ENCODE measurements at regions not wholly inside any gene's neighbourhood (a gene's known extent, or its start where the extent isn't known, plus 50 kb on each side); places are given as distances from the start of the nearest gene placed in this dataset.

- Histone ChIP-seq H3K36me3 (no peaks in the 10 kb centered on the region), H3K9me3 (no peaks in the 10 kb centered on the region), H3K4me3 (no peak overlapping the region), H3K27ac (no peak overlapping the region), H3K4me1 (no peaks in the 10 kb centered on the region), H3K27me3 (peaks cover 0 to 3% (median 0%) of the 10 kb centered on the region in 3 donors)
- TF ChIP-seq POLR2A (IDR thresholded peaks at IDR 0.05) = no peak
- TF ChIP-seq CTCF (IDR thresholded peaks at IDR 0.05 in 4 of 5, conservative IDR thresholded peaks at IDR 0.05 in 1 of 5) = no peak
- DNase-seq (no peak), ATAC-seq (no peak)
- in situ Hi-C loops (cut with MboI; ENCODE audit: low sequenced_read_pairs in 4 of 4) (no loop called here), intact Hi-C loops (cut with DNase I; ENCODE audit: low total_unique reads) (no loop called here)
These were observed 193.9 kb upstream of the MVB12B start for GRCh38 chr9:126132746-126133145.

GRCh38 chr9:126144196-126144595 lies 182.4 kb upstream of the MVB12B start:
- intact Hi-C loops (cut with DNase I; ENCODE audit: low total_unique reads) = no loop called here
- H3K4me3 ChIP-seq = no peak overlapping the region
- no peaks in the 10 kb centered on the region for H3K4me1 ChIP-seq
- H3K36me3 ChIP-seq = no peaks in the 10 kb centered on the region
- H3K9me3 ChIP-seq = no peaks in the 10 kb centered on the region
- in situ Hi-C loops (cut with MboI; ENCODE audit: low sequenced_read_pairs in 4 of 4) = no loop called here
- ATAC-seq (no peak), DNase-seq (no peak)
- peaks cover 0 to 23% (median 16%) of the 10 kb centered on the region in 3 donors for H3K27me3 ChIP-seq
- TF ChIP-seq CTCF (IDR thresholded peaks at IDR 0.05 in 4 of 5, conservative IDR thresholded peaks at IDR 0.05 in 1 of 5) = no peak
- no peak for TF ChIP-seq POLR2A (IDR thresholded peaks at IDR 0.05)
- no peak overlapping the region for H3K27ac ChIP-seq

GRCh38 chr9:126144603-126145456 lies 181.8 kb upstream of the MVB12B start:
- no peaks in the 10 kb centered on the region for H3K36me3 ChIP-seq
- intact Hi-C loops (cut with DNase I; ENCODE audit: low total_unique reads) (no loop called here), in situ Hi-C loops (cut with MboI; ENCODE audit: low sequenced_read_pairs in 4 of 4) (no loop called here)
- DNase-seq (no peak), ATAC-seq (no peak)
- H3K4me1 ChIP-seq = no peaks in the 10 kb centered on the region
- no peak overlapping the region for H3K27ac ChIP-seq
- no peaks in the 10 kb centered on the region for H3K9me3 ChIP-seq
- H3K4me3 ChIP-seq = no peak overlapping the region
- peaks cover 0 to 27% (median 16%) of the 10 kb centered on the region in 3 donors for H3K27me3 ChIP-seq
- TF ChIP-seq POLR2A (IDR thresholded peaks at IDR 0.05) (no peak), CTCF (IDR thresholded peaks at IDR 0.05 in 4 of 5, conservative IDR thresholded peaks at IDR 0.05 in 1 of 5) (no peak)

- H3K27ac ChIP-seq = no peak overlapping the region
- H3K4me3 ChIP-seq = no peak overlapping the region
- no peak for TF ChIP-seq POLR2A (IDR thresholded peaks at IDR 0.05)
- no peak for TF ChIP-seq CTCF (IDR thresholded peaks at IDR 0.05 in 4 of 5, conservative IDR thresholded peaks at IDR 0.05 in 1 of 5)
- H3K4me1 ChIP-seq = no peaks in the 10 kb centered on the region
- ATAC-seq = no peak
- in situ Hi-C loops (cut with MboI; ENCODE audit: low sequenced_read_pairs in 4 of 4) (no loop called here), intact Hi-C loops (cut with DNase I; ENCODE audit: low total_unique reads) (no loop called here)
- DNase-seq = no peak
- no peaks in the 10 kb centered on the region for H3K9me3 ChIP-seq
- no peaks in the 10 kb centered on the region for H3K36me3 ChIP-seq
- H3K27me3 ChIP-seq = peaks cover 0 to 27% (median 16%) of the 10 kb centered on the region in 3 donors
These were observed 180.8 kb upstream of the MVB12B start for GRCh38 chr9:126145887-126146253.

Measured in gastrocnemius medialis (tissue), 4 donors.